ENCODE measurements at regions not wholly inside any gene's neighbourhood (a gene's known extent, or its start where the extent isn't known, plus 50 kb on each side); places are given as distances from the start of the nearest gene placed in this dataset.
A peak's percentile ranks its signal among the peaks of the same experiment; 100 is the strongest.

GRCh38 chr6:25078141-25078540 lies 142.4 kb upstream of the RIPOR2 start:
- H3K27me3 Mint-ChIP-seq: no peaks in the 10 kb centered on the region
- no peak overlapping the region for H3K27ac Mint-ChIP-seq
- no peak overlapping the region for H3K4me3 Mint-ChIP-seq
- no peaks in the 10 kb centered on the region for H3K4me1 ChIP-seq (ENCODE audit: insufficient read depth, low read length)
- TF ChIP-seq CTCF (IDR thresholded peaks at IDR 0.05): no peak
- ChIA-PET POLR2A (no interaction called here), CTCF (interaction anchor here (1.5 kb wide), 1 partner anchor 51 kb away, joined by 4 read pairs; no protein-coding TSS in a partner anchor)
- no peaks in the 10 kb centered on the region for H3K9me3 ChIP-seq (ENCODE audit: control insufficient read depth in 1 of 2, insufficient read depth in 1 of 2, low read length in 2 of 2)
- no peak overlapping the region for H3K27ac ChIP-seq (ENCODE audit: low read depth in 1 of 2, low read length in 2 of 2)
- no peaks in the 10 kb centered on the region for H3K36me3 Mint-ChIP-seq (ENCODE audit: low read depth)
- no peak for ATAC-seq (ENCODE audit: poor library complexity)
- peaks cover 4% of the 10 kb centered on the region for H3K36me3 ChIP-seq (ENCODE audit: insufficient read depth, low read length)
- intact Hi-C loops (cut with DNase I, micrococcal nuclease): loop anchor here in 1 of 2 experiments (10.0 kb wide), 1 partner anchor 163 kb away; no protein-coding TSS in a partner anchor
- H3K27me3 ChIP-seq (ENCODE audit: control insufficient read depth in 1 of 2, insufficient read depth in 2 of 2, low read length in 2 of 2): no peaks in the 10 kb centered on the region
- H3K4me3 ChIP-seq (ENCODE audit: low read length): no peak overlapping the region
- no peaks in the 10 kb centered on the region for H3K9me3 Mint-ChIP-seq
- no peak for DNase-seq
- H3K4me1 Mint-ChIP-seq (ENCODE audit: low read depth): no peaks in the 10 kb centered on the region

- Mint-ChIP-seq H3K27ac (peak overlapping the region; percentile 16), H3K9me3 (no peaks in the 10 kb centered on the region), H3K27me3 (no peaks in the 10 kb centered on the region), H3K36me3 (ENCODE audit: low read depth) (no peaks in the 10 kb centered on the region), H3K4me1 (ENCODE audit: low read depth) (peaks cover 2% of the 10 kb centered on the region), H3K4me3 (no peak overlapping the region)
- ChIA-PET POLR2A (no interaction called here), CTCF (no interaction called here)
- Histone ChIP-seq H3K9me3 (ENCODE audit: control insufficient read depth in 1 of 2, insufficient read depth in 1 of 2, low read length in 2 of 2) (no peaks in the 10 kb centered on the region), H3K27ac (ENCODE audit: low read depth in 1 of 2, low read length in 2 of 2) (no peak overlapping the region), H3K4me3 (ENCODE audit: low read length) (no peak overlapping the region), H3K27me3 (ENCODE audit: control insufficient read depth in 1 of 2, insufficient read depth in 2 of 2, low read length in 2 of 2) (no peaks in the 10 kb centered on the region), H3K36me3 (ENCODE audit: insufficient read depth, low read length) (peaks cover 16% of the 10 kb centered on the region), H3K4me1 (ENCODE audit: insufficient read depth, low read length) (peaks cover 18% of the 10 kb centered on the region)
- intact Hi-C loops (cut with DNase I, micrococcal nuclease): no loop called here
- no peak for DNase-seq
- no peak for TF ChIP-seq CTCF (IDR thresholded peaks at IDR 0.05)
- ATAC-seq (ENCODE audit: poor library complexity): no peak
These were observed 148.2 kb upstream of the RIPOR2 start for GRCh38 chr6:25083784-25084507.

GRCh38 chr6:25084508-25084833 lies 148.7 kb upstream of the RIPOR2 start:
- ChIA-PET POLR2A (no interaction called here), CTCF (no interaction called here)
- no peaks in the 10 kb centered on the region for H3K9me3 ChIP-seq (ENCODE audit: control insufficient read depth in 1 of 2, insufficient read depth in 1 of 2, low read length in 2 of 2)
- DNase-seq (no peak), ATAC-seq (ENCODE audit: poor library complexity) (no peak)
- Mint-ChIP-seq H3K36me3 (ENCODE audit: low read depth) (peaks cover 4% of the 10 kb centered on the region), H3K4me3 (no peak overlapping the region), H3K27ac (no peak overlapping the region), H3K9me3 (no peaks in the 10 kb centered on the region), H3K27me3 (no peaks in the 10 kb centered on the region), H3K4me1 (ENCODE audit: low read depth) (peaks cover 7% of the 10 kb centered on the region)
- H3K36me3 ChIP-seq (ENCODE audit: insufficient read depth, low read length): peaks cover 16% of the 10 kb centered on the region
- no peak for TF ChIP-seq CTCF (IDR thresholded peaks at IDR 0.05)
- no peak overlapping the region for H3K27ac ChIP-seq (ENCODE audit: low read depth in 1 of 2, low read length in 2 of 2)
- H3K4me3 ChIP-seq (ENCODE audit: low read length): no peak overlapping the region
- intact Hi-C loops (cut with DNase I, micrococcal nuclease): no loop called here
- H3K4me1 ChIP-seq (ENCODE audit: insufficient read depth, low read length): peaks cover 18% of the 10 kb centered on the region
- H3K27me3 ChIP-seq (ENCODE audit: control insufficient read depth in 1 of 2, insufficient read depth in 2 of 2, low read length in 2 of 2): no peaks in the 10 kb centered on the region

Data from CD4-positive, alpha-beta T cell (primary cell).